ENCODE measurements at regions not wholly inside any gene's neighbourhood (a gene's known extent, or its start where the extent isn't known, plus 50 kb on each side); places are given as distances from the start of the nearest gene placed in this dataset.

DNA sequence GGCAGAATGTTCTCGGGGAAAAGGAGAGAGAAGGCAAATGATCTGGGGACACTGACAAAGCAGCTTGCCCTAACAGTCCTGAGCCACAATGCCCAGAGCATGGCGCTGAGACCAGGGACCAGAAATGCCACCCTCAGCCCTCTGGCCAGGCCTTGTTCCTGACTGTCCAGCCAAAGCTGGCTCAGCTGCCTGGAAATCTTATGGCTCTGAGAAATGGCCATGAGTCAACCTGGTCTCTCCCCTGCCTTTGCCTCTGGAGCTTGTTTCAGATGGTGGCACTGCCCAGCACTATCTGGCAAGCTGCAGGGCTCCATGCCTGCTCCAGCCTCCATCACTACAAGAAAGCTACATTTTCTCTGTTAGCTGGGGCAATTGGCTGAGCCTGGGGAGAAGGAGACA, 90.5 kb upstream of the PLXNA4 start:
- no peak for DNase-seq

GRCh38 chr7:132666071-132666773, 90.0 kb upstream of the PLXNA4 start:
- no peak for DNase-seq

DNA sequence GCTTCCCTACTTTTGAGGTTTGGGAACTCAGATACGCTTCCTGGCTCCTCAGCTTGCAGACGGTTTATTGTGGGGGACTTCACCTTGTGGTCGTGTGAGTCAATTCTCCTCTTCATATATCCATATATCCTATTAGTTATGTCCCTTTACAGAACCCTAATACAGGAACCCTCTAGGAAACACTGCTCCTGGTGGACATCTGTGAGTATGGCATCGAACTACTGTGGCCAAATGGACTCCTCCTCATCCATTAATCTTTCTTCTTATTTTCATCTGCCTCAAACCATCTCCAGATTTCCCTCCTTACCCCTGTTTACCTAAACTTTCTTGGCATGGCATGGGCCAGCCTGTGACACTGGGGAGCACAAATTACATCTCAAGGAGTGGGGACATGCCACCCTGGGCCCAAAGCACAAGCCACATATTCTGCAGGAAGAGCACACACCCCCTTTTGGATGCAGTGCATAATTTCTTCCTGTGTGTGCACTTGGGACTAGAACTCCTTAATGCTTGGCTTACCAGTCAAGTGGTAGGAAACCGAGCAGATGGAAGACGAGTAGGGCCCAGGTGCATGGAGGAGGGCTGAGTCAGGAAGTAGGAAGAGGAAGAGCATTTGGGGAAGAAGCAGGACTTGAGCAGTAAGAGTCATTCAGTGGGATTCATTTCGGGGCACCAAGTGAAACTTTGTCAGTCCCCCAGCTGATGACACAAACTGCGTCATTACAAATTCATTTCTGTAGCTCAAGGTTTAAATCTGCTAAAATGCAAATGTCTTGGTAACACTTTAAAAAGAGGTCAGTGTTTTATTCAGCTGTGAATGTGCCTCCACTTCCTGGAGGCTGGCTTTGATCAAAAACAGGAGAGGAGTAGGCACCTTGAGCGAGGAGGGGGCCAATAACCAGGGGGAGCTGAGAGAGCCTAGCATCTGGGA, 80.8 kb upstream of the PLXNA4 start:
- DNase-seq, result no peak

GRCh38 chr7:132656341-132656740, 80.1 kb upstream of the PLXNA4 start:
- DNase-seq, result no peak

GRCh38 chr7:132655131-132655727, 79.0 kb upstream of the PLXNA4 start:
- DNase-seq, result no peak

DNA sequence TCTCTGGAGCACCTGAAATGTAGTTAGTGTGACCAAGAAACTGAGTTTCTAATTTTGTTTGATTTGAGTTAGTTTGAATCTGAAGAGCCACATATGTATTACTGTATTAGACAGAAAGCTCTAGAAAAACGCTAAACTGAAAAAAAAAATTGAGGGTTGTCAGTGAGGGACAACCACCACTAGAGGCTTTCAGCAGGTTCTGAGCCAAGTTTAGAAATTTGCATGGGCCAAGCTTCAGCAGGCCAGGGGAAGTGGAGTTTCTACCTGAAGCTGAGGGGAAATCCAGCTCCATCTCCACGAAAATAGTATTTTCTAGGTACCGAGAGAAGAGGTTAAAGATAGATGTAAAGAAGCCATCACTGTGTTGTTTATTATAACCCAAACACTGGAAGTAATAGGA, 77.9 kb upstream of the PLXNA4 start:
- no peak for DNase-seq

DNA sequence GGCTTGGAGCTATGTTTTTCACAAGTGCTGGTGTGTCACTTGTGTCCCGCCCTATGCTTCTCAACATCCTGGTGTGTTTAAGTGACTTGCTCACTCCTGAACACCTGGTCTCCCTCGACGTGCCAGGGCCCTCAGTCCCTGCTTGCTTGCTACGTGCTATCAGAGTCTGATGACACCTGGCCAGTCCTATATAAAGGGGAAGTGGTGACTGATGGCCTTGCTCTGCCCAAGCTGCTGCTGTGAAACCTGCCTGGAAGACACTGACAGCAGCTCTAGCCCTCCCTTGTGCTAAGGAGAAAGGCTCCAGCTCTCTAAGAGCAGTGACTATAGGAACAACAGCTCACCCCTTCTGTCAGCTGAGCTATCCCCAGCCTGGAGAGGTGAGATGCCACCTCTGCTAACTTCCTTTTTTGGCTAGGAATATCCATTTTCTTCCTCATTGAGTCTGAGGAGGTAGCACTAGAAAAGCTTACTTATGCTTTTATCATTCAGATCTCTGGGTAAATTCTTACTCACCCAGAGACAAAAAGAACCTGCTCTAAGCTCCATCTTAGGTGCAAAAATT, 77.2 kb upstream of the PLXNA4 start:
- DNase-seq, result no peak

GRCh38 chr7:132652507-132652906, 76.2 kb upstream of the PLXNA4 start:
- no peak for DNase-seq

- peak; percentile 28 for DNase-seq
These were observed 74.2 kb upstream of the PLXNA4 start for GRCh38 chr7:132650498-132650897.

GRCh38 chr7:132647311-132647710, 71.0 kb upstream of the PLXNA4 start:
- DNase-seq, result no peak

GRCh38 chr7:132646052-132646451, 69.8 kb upstream of the PLXNA4 start:
- DNase-seq, result no peak

GRCh38 chr7:132643302-132643701, 67.0 kb upstream of the PLXNA4 start:
- DNase-seq, result no peak

DNA sequence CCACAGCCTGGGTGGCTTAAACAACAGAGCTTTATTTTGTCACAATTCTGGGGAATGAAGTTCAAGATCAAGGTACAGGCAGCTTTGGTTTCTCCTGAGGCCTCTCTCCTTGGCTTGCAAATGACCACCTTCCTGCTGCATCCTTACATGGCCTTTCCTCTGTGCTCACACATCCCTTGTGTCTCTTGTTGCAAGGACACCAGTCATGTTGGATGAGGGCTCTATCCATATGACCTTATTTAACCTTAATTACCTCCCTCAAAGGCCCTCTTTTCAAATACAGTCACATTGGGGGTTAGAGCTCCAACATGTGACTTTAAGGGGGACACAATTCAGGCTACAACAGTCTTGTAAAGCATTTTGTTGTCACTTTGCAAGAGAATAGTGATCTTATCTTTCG, 65.0 kb upstream of the PLXNA4 start:
- DNase-seq, result no peak

- no peak for DNase-seq
These were observed 63.7 kb upstream of the PLXNA4 start for GRCh38 chr7:132639983-132640382.

DNA sequence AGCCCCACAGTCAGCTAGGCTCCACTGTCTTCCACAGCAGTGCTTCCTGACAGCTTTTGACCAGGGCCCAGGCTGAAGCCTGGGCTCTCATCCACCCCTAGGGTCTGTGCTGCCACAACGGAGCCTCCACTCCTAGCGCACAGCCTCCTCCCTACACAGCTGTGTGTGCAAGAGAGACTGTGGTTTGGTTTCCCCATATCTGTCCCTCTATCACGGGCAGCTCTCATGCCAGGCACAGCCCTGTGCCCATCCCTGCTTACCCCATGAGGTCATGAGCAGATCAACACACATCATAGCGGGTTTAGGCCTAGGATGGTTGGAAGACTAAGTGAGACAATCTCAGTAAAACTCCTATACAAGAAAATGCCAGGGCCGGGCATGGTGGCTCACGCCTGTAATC, 61.7 kb upstream of the PLXNA4 start:
- no peak for DNase-seq

DNA sequence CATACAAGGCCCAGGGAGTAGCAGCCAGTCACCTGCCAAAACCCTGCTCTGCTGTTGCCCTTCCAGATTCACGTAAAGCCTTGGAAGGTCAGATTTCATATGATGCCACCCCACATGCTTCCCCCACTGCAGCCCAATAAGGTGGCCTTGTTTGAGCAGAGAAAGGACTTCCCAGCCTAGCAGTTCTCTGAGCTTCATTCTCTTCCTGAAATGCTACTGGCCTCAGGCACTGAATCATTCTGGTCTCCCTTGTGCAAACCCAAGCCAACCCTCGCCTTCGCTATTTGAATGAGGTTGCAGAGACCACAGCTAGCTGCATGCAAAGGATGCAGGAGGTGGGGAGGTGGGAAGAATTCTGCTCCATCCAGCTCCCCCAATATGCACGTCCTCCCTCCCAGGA, 60.3 kb upstream of the PLXNA4 start:
- DNase-seq, result no peak

DNA sequence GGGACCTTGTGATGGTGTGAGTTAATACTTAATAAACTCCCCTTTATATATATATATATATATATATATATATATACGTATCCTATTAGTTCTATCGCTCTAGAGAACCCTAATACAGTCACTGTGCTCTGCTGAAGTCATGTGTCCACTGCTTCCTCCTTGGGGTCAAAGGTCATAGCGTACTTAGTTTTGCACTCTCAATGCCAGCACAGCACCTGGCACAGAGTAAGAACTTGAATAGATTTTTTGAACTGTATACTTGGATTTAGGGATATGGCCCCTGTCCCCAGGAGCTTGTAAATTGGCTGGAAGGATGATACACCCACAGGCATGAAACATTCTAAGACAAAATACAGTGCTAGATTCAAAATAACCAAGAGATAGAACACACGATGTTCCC, 58.9 kb upstream of the PLXNA4 start:
- DNase-seq, result no peak

- DNase-seq, result no peak
These were observed 54.6 kb upstream of the PLXNA4 start for GRCh38 chr7:132630834-132631233.

Data from T1000 (cell line).